Activated CD4-positive, alpha-beta T cell treated with anti-CD3 and anti-CD28 coated beads for 36 hours (primary cell): ENCODE measurements at regions not wholly inside any gene's neighbourhood (a gene's known extent, or its start where the extent isn't known, plus 50 kb on each side); places are given as distances from the start of the nearest gene placed in this dataset.
"Not testable (repeated sequence)": the region's sequence is repeated elsewhere in the genome, so short reads cannot be mapped to it uniquely, and the experiment has no call there.

ENCODE experiments used
- ATAC-seq: fragments of 200-7000 bp; cut with Tn5 transposase; one replicate; pipeline ENCODE4 v1.10.0; 2021; ENCODE audit warnings: mild to moderate bottlenecking, moderate library complexity
- CTCF ChIA-PET: fragments of 350-600 bp; sonication (Branson Sonifier 250); formaldehyde crosslinking; loops from one replicate; lab custom pipeline; 2021; ENCODE audit warnings: antibody characterized with exemption; lab: Charles Lee
- POLR2A ChIA-PET: fragments of 350-600 bp; sonication (Branson Sonifier 250); formaldehyde crosslinking; loops from one replicate; lab custom pipeline; 2021; ENCODE audit warnings: antibody characterized with exemption, inconsistent platforms; lab: Charles Lee
- DNase-seq: peaks from one replicate; pipeline ENCODE4 v3.0.0-alpha.2; 2020
- H3K27ac Mint-ChIP-seq: one replicate; pipeline ENCODE4 v1.8.0; 2021; ENCODE audit warnings: mixed read lengths
- H3K27me3 Mint-ChIP-seq: one replicate; pipeline ENCODE4 v1.8.0; 2021; ENCODE audit warnings: mixed read lengths
- H3K36me3 Mint-ChIP-seq: one replicate; pipeline ENCODE4 v1.8.0; 2021; ENCODE audit warnings: low read depth, mixed read lengths
- H3K4me1 Mint-ChIP-seq: one replicate; pipeline ENCODE4 v1.8.0; 2021; ENCODE audit warnings: mixed read lengths
- H3K4me3 Mint-ChIP-seq: one replicate; pipeline ENCODE4 v1.8.0; 2021; ENCODE audit warnings: mild to moderate bottlenecking, moderate library complexity, mixed read lengths
- H3K9me3 Mint-ChIP-seq: one replicate; pipeline ENCODE4 v1.8.0; 2021; ENCODE audit warnings: low read depth, mixed read lengths
- intact Hi-C, 2 experiments: fragments of 100-400 bp; cut with DNase I in 1 of 2; cut with micrococcal nuclease in 1 of 2; formaldehyde crosslinking; loops; one replicate each; pipeline versions ENCODE4 v1.14.2 to v1.15.1; 2022 to 2024; cut with DNase I, micrococcal nuclease

GRCh38 chr9:97773723-97774122 lies 76.6 kb upstream of the XPA start:
- no peak for ATAC-seq
- Mint-ChIP-seq H3K9me3 (peaks cover 8% of the 10 kb centered on the region), H3K27ac (no peak overlapping the region), H3K4me1 (no peaks in the 10 kb centered on the region), H3K4me3 (no peak overlapping the region), H3K27me3 (peaks cover 17% of the 10 kb centered on the region), H3K36me3 (peaks cover under 1% of the 10 kb centered on the region)
- intact Hi-C loops, result no loop called here
- ChIA-PET POLR2A (no interaction called here), CTCF (no interaction called here)
- no peak for DNase-seq

GRCh38 chr9:97774673-97775072 lies 77.5 kb upstream of the XPA start:
- Mint-ChIP-seq H3K4me3 (no peak overlapping the region), H3K9me3 (peaks cover 12% of the 10 kb centered on the region), H3K27ac (no peak overlapping the region), H3K36me3 (peaks cover 4% of the 10 kb centered on the region), H3K4me1 (no peaks in the 10 kb centered on the region), H3K27me3 (peaks cover 14% of the 10 kb centered on the region)
- intact Hi-C loops, result no loop called here
- CTCF ChIA-PET, result no interaction called here
- no peak for DNase-seq
- no peak for ATAC-seq
- POLR2A ChIA-PET, result no interaction called here

DNA sequence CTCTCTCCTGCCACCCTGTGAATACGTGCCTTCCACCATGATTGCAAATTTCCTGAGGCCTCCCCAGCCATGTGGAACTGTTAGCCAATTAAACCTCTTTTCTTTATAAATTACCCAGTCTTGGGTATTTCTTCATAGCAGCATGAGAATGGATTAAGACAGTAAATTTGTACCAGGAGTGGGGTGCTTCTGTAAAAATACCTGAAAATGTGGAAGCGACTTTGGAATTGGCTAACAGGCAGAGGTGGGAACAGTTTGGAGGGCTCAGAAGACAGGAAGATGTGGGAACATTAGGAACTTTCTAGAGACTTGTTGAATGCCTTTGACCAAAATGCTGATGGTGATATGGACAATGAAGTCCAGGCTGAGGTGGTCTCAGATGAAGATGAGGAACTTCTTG lies 74.3 kb upstream of the FOXE1 start:
- H3K36me3 Mint-ChIP-seq, POLR2A ChIA-PET, H3K27ac Mint-ChIP-seq, ATAC-seq, CTCF ChIA-PET, intact Hi-C loops, H3K4me3 Mint-ChIP-seq, DNase-seq, H3K27me3 Mint-ChIP-seq, H3K4me1 Mint-ChIP-seq: not testable (repeated sequence)
- peaks cover 14% of the 10 kb centered on the region for H3K9me3 Mint-ChIP-seq

- no peak overlapping the region for H3K27ac Mint-ChIP-seq
- H3K27me3 Mint-ChIP-seq, result peaks cover 7% of the 10 kb centered on the region
- H3K9me3 Mint-ChIP-seq, result peaks cover 14% of the 10 kb centered on the region
- ChIA-PET POLR2A (no interaction called here), CTCF (no interaction called here)
- H3K36me3 Mint-ChIP-seq, result peaks cover 4% of the 10 kb centered on the region
- ATAC-seq (no peak), DNase-seq (no peak)
- no peak overlapping the region for H3K4me3 Mint-ChIP-seq
- no peaks in the 10 kb centered on the region for H3K4me1 Mint-ChIP-seq
- intact Hi-C loops, result no loop called here
Measured at GRCh38 chr9:97779608-97780007, 73.4 kb upstream of the FOXE1 start.

DNA sequence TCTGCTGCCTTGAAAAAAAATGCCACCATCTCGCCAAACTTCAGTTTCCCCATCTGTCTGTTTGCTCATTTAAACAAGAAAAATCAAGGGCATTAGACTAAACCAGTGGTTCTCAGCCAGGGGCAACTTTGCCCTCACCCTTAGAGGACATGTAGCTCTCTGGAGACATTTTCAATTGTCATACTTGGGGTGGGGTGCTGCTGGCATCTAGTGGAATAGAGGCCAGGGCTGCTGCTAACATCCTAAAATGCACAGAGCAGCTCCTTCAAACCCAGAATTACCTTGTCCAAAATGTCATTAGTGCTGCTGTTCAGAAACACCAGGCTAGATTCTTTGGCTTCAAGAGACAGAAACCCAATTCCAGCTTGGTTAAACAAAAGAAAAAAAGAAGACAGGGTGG lies 71.1 kb upstream of the FOXE1 start:
- peaks cover 2% of the 10 kb centered on the region for H3K27me3 Mint-ChIP-seq
- POLR2A ChIA-PET, result no interaction called here
- H3K4me3 Mint-ChIP-seq, result no peak overlapping the region
- H3K9me3 Mint-ChIP-seq, result peaks cover 14% of the 10 kb centered on the region
- intact Hi-C loops, result no loop called here
- H3K4me1 Mint-ChIP-seq, result no peaks in the 10 kb centered on the region
- peaks cover 4% of the 10 kb centered on the region for H3K36me3 Mint-ChIP-seq
- CTCF ChIA-PET, result interaction anchor here (0.6 to 1.5 kb wide), 3 partner anchors 22 to 65 kb away, joined by 3 to 5 read pairs (median 3); no protein-coding TSS in a partner anchor
- ATAC-seq, result no peak
- H3K27ac Mint-ChIP-seq, result no peak overlapping the region
- no peak for DNase-seq

GRCh38 chr9:97786341-97786740 lies 66.7 kb upstream of the FOXE1 start:
- no peaks in the 10 kb centered on the region for H3K9me3 Mint-ChIP-seq
- ChIA-PET POLR2A (no interaction called here), CTCF (no interaction called here)
- H3K27me3 Mint-ChIP-seq, result peaks cover 4% of the 10 kb centered on the region
- no peak overlapping the region for H3K4me3 Mint-ChIP-seq
- intact Hi-C loops, result no loop called here
- no peak for ATAC-seq
- no peak for DNase-seq
- no peak overlapping the region for H3K27ac Mint-ChIP-seq
- no peaks in the 10 kb centered on the region for H3K36me3 Mint-ChIP-seq
- H3K4me1 Mint-ChIP-seq, result no peaks in the 10 kb centered on the region

- H3K9me3 Mint-ChIP-seq, result no peaks in the 10 kb centered on the region
- ChIA-PET CTCF (no interaction called here), POLR2A (no interaction called here)
- intact Hi-C loops, result no loop called here
- ATAC-seq, result no peak
- H3K36me3 Mint-ChIP-seq, result no peaks in the 10 kb centered on the region
- no peak overlapping the region for H3K4me3 Mint-ChIP-seq
- peaks cover 3% of the 10 kb centered on the region for H3K27me3 Mint-ChIP-seq
- no peak for DNase-seq
- H3K27ac Mint-ChIP-seq, result no peak overlapping the region
- H3K4me1 Mint-ChIP-seq, result no peaks in the 10 kb centered on the region
Measured at GRCh38 chr9:97787551-97787950, 65.5 kb upstream of the FOXE1 start.

DNA sequence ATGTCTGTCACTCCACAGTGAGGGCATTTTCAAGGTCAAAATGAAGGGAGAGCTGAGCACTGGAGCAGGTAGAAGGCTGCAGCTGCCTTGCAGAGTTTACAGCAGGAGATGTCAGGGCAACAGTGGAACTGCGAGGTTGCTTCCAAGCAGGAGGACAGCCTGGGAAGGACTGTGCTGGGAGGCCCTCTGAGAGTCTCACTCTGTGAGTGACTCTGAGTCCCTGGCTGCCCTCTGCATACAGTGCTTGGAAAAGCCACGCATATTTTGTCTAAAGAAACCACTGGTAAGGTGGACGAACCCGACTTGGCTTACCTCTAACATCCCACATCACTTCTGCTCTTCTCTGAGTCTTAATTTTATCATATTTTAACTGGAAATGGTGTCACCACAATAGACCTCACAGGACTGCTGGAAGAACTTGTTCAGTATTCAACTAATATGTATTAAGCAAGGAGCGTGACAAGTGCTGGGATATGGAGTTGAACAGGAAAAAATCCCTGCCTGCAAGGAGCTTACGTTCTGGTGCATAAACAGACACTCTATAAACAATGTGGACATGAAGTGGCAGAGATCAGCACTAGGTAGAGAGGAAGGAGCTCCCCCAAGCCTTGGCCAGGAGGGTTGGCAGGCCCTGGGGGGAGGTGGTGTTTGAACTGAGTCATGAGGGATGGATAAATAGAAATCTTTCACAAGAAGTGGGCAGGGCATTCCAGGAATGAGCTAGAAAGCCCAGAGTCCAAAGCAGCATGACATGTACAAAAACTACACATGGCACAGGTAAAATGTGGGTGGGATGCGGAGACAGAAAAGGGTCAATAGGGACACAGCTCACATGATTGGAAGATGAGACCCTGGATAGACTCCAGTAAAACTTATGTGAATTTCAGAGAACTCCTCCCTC lies 64.0 kb upstream of the FOXE1 start:
- no peaks in the 10 kb centered on the region for H3K4me1 Mint-ChIP-seq
- no peak overlapping the region for H3K27ac Mint-ChIP-seq
- ATAC-seq (no peak), DNase-seq (no peak)
- no peaks in the 10 kb centered on the region for H3K36me3 Mint-ChIP-seq
- ChIA-PET CTCF (no interaction called here), POLR2A (no interaction called here)
- no peaks in the 10 kb centered on the region for H3K9me3 Mint-ChIP-seq
- no peak overlapping the region for H3K4me3 Mint-ChIP-seq
- H3K27me3 Mint-ChIP-seq, result peaks cover 3% of the 10 kb centered on the region
- intact Hi-C loops, result no loop called here

GRCh38 chr9:97790542-97790941 lies 62.5 kb upstream of the FOXE1 start:
- peaks cover 3% of the 10 kb centered on the region for H3K27me3 Mint-ChIP-seq
- POLR2A ChIA-PET, result no interaction called here
- H3K4me1 Mint-ChIP-seq, result no peaks in the 10 kb centered on the region
- CTCF ChIA-PET, result interaction anchor here (0.8 to 1.2 kb wide), 3 partner anchors 17 to 99 kb away, joined by 3 read pairs; no protein-coding TSS in a partner anchor
- intact Hi-C loops, result no loop called here
- ATAC-seq, result no peak
- no peaks in the 10 kb centered on the region for H3K36me3 Mint-ChIP-seq
- H3K4me3 Mint-ChIP-seq, result no peak overlapping the region
- no peaks in the 10 kb centered on the region for H3K9me3 Mint-ChIP-seq
- no peak for DNase-seq
- no peak overlapping the region for H3K27ac Mint-ChIP-seq

DNA sequence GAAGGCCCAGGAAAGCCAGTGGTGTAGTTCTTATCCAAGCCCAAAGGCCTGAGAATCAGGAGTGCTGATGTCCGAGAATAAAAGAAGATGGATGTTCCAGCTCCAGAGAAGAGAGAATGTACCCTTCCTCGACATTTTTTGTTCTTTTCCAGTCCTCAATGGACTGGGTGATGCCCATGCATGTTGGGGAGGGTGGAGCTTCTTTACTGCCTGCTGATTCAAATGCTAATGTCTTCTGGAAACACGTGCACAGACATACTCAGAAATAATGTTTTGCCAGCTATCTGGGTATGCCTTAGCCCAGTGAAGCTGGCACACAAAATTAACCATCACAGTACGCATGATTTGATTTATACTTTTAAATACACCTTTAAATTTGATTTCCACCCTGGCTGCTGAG lies 61.5 kb upstream of the FOXE1 start:
- no peak for ATAC-seq
- no peaks in the 10 kb centered on the region for H3K4me1 Mint-ChIP-seq
- no peak overlapping the region for H3K27ac Mint-ChIP-seq
- CTCF ChIA-PET, result no interaction called here
- H3K36me3 Mint-ChIP-seq, result no peaks in the 10 kb centered on the region
- peaks cover 3% of the 10 kb centered on the region for H3K27me3 Mint-ChIP-seq
- no peak overlapping the region for H3K4me3 Mint-ChIP-seq
- no peak for DNase-seq
- no peaks in the 10 kb centered on the region for H3K9me3 Mint-ChIP-seq
- intact Hi-C loops, result no loop called here
- POLR2A ChIA-PET, result no interaction called here

DNA sequence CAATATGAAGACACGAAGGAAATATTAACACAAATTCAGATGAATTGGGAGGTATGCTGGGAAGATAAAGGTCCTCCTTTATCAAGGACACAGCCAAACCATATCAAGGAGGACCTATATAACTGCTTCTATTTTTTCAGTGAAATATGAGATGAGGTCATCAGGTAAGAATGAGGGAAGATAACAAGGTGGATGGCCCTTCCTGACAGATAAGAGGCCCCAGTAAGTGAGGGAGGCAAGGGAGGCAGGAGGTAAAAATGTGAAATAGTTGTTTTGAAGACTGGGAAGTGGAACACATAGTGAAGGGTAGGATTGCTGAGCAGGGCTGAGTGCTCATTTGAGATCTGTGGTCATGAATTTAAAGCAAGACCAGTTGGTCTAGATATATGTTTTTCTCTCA lies 60.0 kb upstream of the FOXE1 start:
- peaks cover 3% of the 10 kb centered on the region for H3K27me3 Mint-ChIP-seq
- no peaks in the 10 kb centered on the region for H3K36me3 Mint-ChIP-seq
- H3K9me3 Mint-ChIP-seq, result no peaks in the 10 kb centered on the region
- H3K27ac Mint-ChIP-seq, result no peak overlapping the region
- no peak for ATAC-seq
- no peaks in the 10 kb centered on the region for H3K4me1 Mint-ChIP-seq
- ChIA-PET CTCF (no interaction called here), POLR2A (no interaction called here)
- intact Hi-C loops, result no loop called here
- DNase-seq, result no peak
- no peak overlapping the region for H3K4me3 Mint-ChIP-seq

DNA sequence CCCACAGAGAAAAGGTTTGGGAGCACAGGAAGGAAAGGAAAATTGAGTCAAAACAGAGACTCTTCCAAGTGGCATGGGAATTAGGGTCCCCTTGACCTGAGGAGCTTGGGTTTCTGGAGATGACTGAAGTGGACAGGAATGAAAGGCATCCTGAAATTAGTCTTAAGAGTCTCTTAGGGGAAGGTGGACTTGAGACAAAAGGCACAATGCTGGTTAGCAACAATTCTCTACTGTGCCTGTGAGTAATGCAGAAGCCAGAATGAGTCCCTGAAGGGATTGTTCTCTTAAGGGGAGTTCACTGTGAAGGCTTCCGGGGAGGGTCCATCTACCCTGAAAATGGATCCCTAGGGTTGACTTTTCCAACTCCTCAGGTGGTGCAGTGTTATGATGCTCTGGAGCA lies 58.4 kb upstream of the FOXE1 start:
- Mint-ChIP-seq H3K4me3 (no peak overlapping the region), H3K9me3 (no peaks in the 10 kb centered on the region), H3K27ac (no peak overlapping the region), H3K4me1 (no peaks in the 10 kb centered on the region), H3K27me3 (no peaks in the 10 kb centered on the region), H3K36me3 (no peaks in the 10 kb centered on the region)
- ChIA-PET CTCF (no interaction called here), POLR2A (no interaction called here)
- intact Hi-C loops, result no loop called here
- no peak for DNase-seq
- no peak for ATAC-seq
